Trophoblast cell (in vitro differentiated cells and primary cell): ENCODE measurements at regions not wholly inside any gene's neighbourhood (a gene's known extent, or its start where the extent isn't known, plus 50 kb on each side); places are given as distances from the start of the nearest gene placed in this dataset.

Source experiments
- DNase-seq, 2 donors: peaks; one replicate each; pipeline ENCODE4 v3.0.0-alpha.2; 2016
- H2AFZ ChIP-seq: 2 replicates; pipeline ENCODE4 v1.6.1; 2013; ENCODE audit warnings: low read length, moderate library complexity, mild to moderate bottlenecking; ENCODE audit not compliant: insufficient read depth, poor library complexity
- H2AK5ac ChIP-seq: 2 replicates; pipeline ENCODE4 v1.6.1; 2013; ENCODE audit warnings: mild to moderate bottlenecking, low read length
- H2BK120ac ChIP-seq: 2 replicates; pipeline ENCODE4 v1.6.1; 2013; ENCODE audit warnings: low read length, mild to moderate bottlenecking, moderate library complexity; ENCODE audit not compliant: insufficient read depth, poor library complexity
- H2BK12ac ChIP-seq: 2 replicates; pipeline ENCODE4 v1.6.1; 2013; ENCODE audit warnings: mild to moderate bottlenecking, low read length, moderate library complexity
- H2BK5ac ChIP-seq: 2 replicates; pipeline ENCODE4 v1.6.1; 2013; ENCODE audit warnings: low read length, low read depth, moderate library complexity, mild to moderate bottlenecking; ENCODE audit not compliant: poor library complexity
- H3K14ac ChIP-seq: 2 replicates; pipeline ENCODE4 v1.6.1; 2013; ENCODE audit warnings: mild to moderate bottlenecking, low read length
- H3K18ac ChIP-seq: 2 replicates; pipeline ENCODE4 v1.6.1; 2013; ENCODE audit warnings: mild to moderate bottlenecking, low read length
- H3K23ac ChIP-seq: 2 replicates; pipeline ENCODE4 v1.6.1; 2013; ENCODE audit warnings: low read length
- H3K27ac ChIP-seq: 2 replicates; pipeline ENCODE4 v1.5.1; 2013; ENCODE audit warnings: low read depth, mild to moderate bottlenecking, inconsistent platforms, low read length, moderate library complexity
- H3K27me3 ChIP-seq: 2 replicates; pipeline ENCODE4 v1.6.1; 2013; ENCODE audit warnings: inconsistent platforms, mild to moderate bottlenecking, low read length, moderate library complexity; ENCODE audit not compliant: insufficient read depth
- H3K36me3 ChIP-seq, 2 experiments: 1 replicate in 1 of 2; 2 replicates in 1 of 2; pipeline ENCODE4 v1.6.1; 2013; ENCODE audit warnings: low read length in 2 of 2, mild to moderate bottlenecking in 2 of 2, moderate library complexity in 1 of 2; ENCODE audit not compliant: insufficient read depth in 2 of 2, control insufficient read depth in 1 of 2
- H3K4ac ChIP-seq: 2 replicates; pipeline ENCODE4 v1.6.1; 2013; ENCODE audit warnings: low read depth, mild to moderate bottlenecking, low read length, moderate library complexity
- H3K4me1 ChIP-seq, 2 experiments: 1 replicate in 1 of 2; 2 replicates in 1 of 2; pipeline ENCODE4 v1.6.1; 2013; ENCODE audit warnings: low read length in 2 of 2, mild to moderate bottlenecking in 2 of 2, moderate library complexity in 1 of 2; ENCODE audit not compliant: insufficient read depth in 2 of 2, control insufficient read depth in 1 of 2
- H3K4me2 ChIP-seq: 2 replicates; pipeline ENCODE4 v1.6.1; 2013; ENCODE audit warnings: inconsistent platforms, mild to moderate bottlenecking, low read length, moderate library complexity
- H3K4me3 ChIP-seq: 2 replicates; pipeline ENCODE4 v1.5.1; 2013; ENCODE audit warnings: mild to moderate bottlenecking, low read depth, low read length, inconsistent platforms
- H3K79me1 ChIP-seq: one replicate; pipeline ENCODE4 v1.6.1; 2013; ENCODE audit warnings: low read length
- H3K79me2 ChIP-seq: 2 replicates; pipeline ENCODE4 v1.6.1; 2013; ENCODE audit warnings: low read length, mild to moderate bottlenecking; ENCODE audit not compliant: control insufficient read depth, insufficient read depth, poor library complexity
- H3K9ac ChIP-seq: 2 replicates; pipeline ENCODE4 v1.6.1; 2013; ENCODE audit warnings: mild to moderate bottlenecking, low read length
- H3K9me3 ChIP-seq: 2 replicates; pipeline ENCODE4 v1.6.1; 2013; ENCODE audit warnings: low read depth, mild to moderate bottlenecking, control low read depth, inconsistent platforms, low read length; ENCODE audit not compliant: insufficient read depth
- H4K12ac ChIP-seq: 2 replicates; pipeline ENCODE4 v1.6.1; 2013; ENCODE audit warnings: low read depth, mild to moderate bottlenecking, low read length, moderate library complexity
- H4K8ac ChIP-seq: 2 replicates; pipeline ENCODE4 v1.6.1; 2013; ENCODE audit warnings: low read depth, mild to moderate bottlenecking, low read length, moderate library complexity
- H4K91ac ChIP-seq: one replicate; pipeline ENCODE4 v1.6.1; 2013; ENCODE audit warnings: low read depth, mild to moderate bottlenecking, low read length, moderate library complexity
- WGBS: extraction: QIAGEN DNeasy Blood & Tissue Kit; methylation state at CpG from one replicate; pipeline ENCODE4 v1.1.7; 2013; ENCODE audit warnings: missing lambda C conversion rate; ENCODE audit not compliant: insufficient read length, insufficient coverage; ENCODE audit errors: extremely low coverage; 5-methylcytosine and 5-hydroxymethylcytosine counted together

DNA sequence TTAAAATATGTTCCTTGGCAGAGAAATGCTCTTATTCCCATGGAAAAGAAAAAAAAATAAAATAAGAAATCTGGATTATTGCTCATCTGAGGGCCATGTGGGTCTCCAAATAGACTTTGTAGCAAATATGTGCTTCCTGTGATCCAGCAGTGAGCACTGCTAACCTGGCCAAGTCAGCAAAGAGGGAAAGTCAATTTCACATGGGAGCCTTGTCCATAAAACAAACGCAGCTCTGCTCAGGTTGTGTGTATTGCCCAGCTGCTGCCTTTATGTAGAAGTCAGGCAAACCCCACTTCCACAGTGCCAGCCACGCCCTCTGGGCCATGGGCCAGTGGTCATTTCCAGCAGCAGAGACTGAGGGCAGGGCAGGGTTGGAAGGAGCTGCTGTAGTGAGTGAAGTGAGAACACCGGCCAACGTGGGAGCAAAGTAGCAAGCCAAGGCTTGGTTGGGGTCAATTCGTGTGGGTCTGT lies 174.3 kb downstream of the LYPLAL1 start:
- H3K79me1 ChIP-seq = no peaks in the 10 kb centered on the region
- no peak overlapping the region for H3K18ac ChIP-seq
- no peak overlapping the region for H3K14ac ChIP-seq
- H2BK12ac ChIP-seq = no peak overlapping the region
- no peaks in the 10 kb centered on the region for H3K27me3 ChIP-seq
- H3K9ac ChIP-seq = no peak overlapping the region
- H2AFZ ChIP-seq = no peak overlapping the region
- H3K4me2 ChIP-seq = no peak overlapping the region
- H3K9me3 ChIP-seq = peaks cover 3% of the 10 kb centered on the region
- no peak overlapping the region for H4K12ac ChIP-seq
- DNase-seq = no peak
- H3K4me1 ChIP-seq = no peaks in the 10 kb centered on the region
- no peak overlapping the region for H2BK5ac ChIP-seq
- no peak overlapping the region for H3K4me3 ChIP-seq
- H3K4ac ChIP-seq = no peak overlapping the region
- no peak overlapping the region for H2AK5ac ChIP-seq
- no peak overlapping the region for H2BK120ac ChIP-seq
- H4K91ac ChIP-seq = no peak overlapping the region
- no peak overlapping the region for H3K27ac ChIP-seq
- H3K79me2 ChIP-seq = no peaks in the 10 kb centered on the region
- H3K23ac ChIP-seq = no peak overlapping the region
- no peaks in the 10 kb centered on the region for H3K36me3 ChIP-seq
- WGBS = no CpG with 5 or more reads among the region's 5 CpGs
- no peak overlapping the region for H4K8ac ChIP-seq

GRCh38 chr1:219347376-219347775 lies 173.7 kb downstream of the LYPLAL1 start:
- no peak overlapping the region for H3K4me2 ChIP-seq
- no peak overlapping the region for H3K23ac ChIP-seq
- H3K14ac ChIP-seq = no peak overlapping the region
- H3K18ac ChIP-seq = no peak overlapping the region
- no peaks in the 10 kb centered on the region for H3K36me3 ChIP-seq
- WGBS = no CpG with 5 or more reads among the region's 1 CpG
- H4K8ac ChIP-seq = no peak overlapping the region
- H2AK5ac ChIP-seq = no peak overlapping the region
- H3K4me3 ChIP-seq = no peak overlapping the region
- H3K9ac ChIP-seq = no peak overlapping the region
- no peak overlapping the region for H3K4ac ChIP-seq
- H2BK12ac ChIP-seq = no peak overlapping the region
- peaks cover 3% of the 10 kb centered on the region for H3K9me3 ChIP-seq
- no peaks in the 10 kb centered on the region for H3K79me1 ChIP-seq
- no peak overlapping the region for H2AFZ ChIP-seq
- H3K79me2 ChIP-seq = no peaks in the 10 kb centered on the region
- no peak overlapping the region for H4K91ac ChIP-seq
- H4K12ac ChIP-seq = no peak overlapping the region
- H2BK5ac ChIP-seq = no peak overlapping the region
- H3K27ac ChIP-seq = no peak overlapping the region
- H2BK120ac ChIP-seq = no peak overlapping the region
- no peak for DNase-seq
- no peaks in the 10 kb centered on the region for H3K27me3 ChIP-seq
- no peaks in the 10 kb centered on the region for H3K4me1 ChIP-seq

- Histone ChIP-seq H3K18ac (no peak overlapping the region), H3K79me2 (no peaks in the 10 kb centered on the region), H3K14ac (no peak overlapping the region), H3K27me3 (no peaks in the 10 kb centered on the region), H3K4me2 (no peak overlapping the region), H3K36me3 (no peaks in the 10 kb centered on the region), H2AFZ (no peak overlapping the region), H2BK120ac (no peak overlapping the region), H3K4me1 (no peaks in the 10 kb centered on the region), H3K9ac (no peak overlapping the region), H3K9me3 (peaks cover 3% of the 10 kb centered on the region), H3K23ac (no peak overlapping the region), H3K79me1 (no peaks in the 10 kb centered on the region), H3K4me3 (no peak overlapping the region), H4K12ac (no peak overlapping the region), H4K91ac (no peak overlapping the region), H3K4ac (no peak overlapping the region), H3K27ac (no peak overlapping the region), H2BK5ac (no peak overlapping the region), H2BK12ac (no peak overlapping the region), H4K8ac (no peak overlapping the region), H2AK5ac (no peak overlapping the region)
- no peak for DNase-seq
These were observed 172.3 kb downstream of the LYPLAL1 start for GRCh38 chr1:219345953-219346352.

DNA sequence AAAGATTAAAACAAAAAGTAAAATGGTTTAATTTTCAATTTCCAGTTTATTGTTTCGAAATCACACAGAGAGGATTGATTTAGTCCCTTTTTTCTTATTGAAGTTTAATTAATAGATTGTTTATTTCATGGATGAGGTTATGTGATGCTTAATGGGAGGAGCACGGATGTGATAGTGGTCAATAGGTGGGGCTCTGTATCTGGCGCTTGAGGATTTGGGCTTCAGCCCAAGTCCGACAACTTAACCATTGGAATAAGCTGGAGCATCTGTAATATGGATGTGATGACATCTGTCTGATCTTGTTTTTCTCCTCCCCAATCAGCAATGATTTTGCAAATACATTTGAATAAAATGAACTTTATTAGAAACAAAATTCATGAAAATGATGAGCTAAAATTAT lies 169.2 kb downstream of the LYPLAL1 start:
- Histone ChIP-seq H3K27me3 (no peaks in the 10 kb centered on the region), H3K36me3 (no peaks in the 10 kb centered on the region), H3K27ac (no peak overlapping the region), H4K91ac (no peak overlapping the region), H2BK5ac (no peak overlapping the region), H2BK12ac (no peak overlapping the region), H2BK120ac (no peak overlapping the region), H3K9ac (no peak overlapping the region), H3K23ac (no peak overlapping the region), H3K79me1 (no peaks in the 10 kb centered on the region), H3K14ac (no peak overlapping the region), H4K12ac (no peak overlapping the region), H3K79me2 (no peaks in the 10 kb centered on the region), H3K4me1 (no peaks in the 10 kb centered on the region), H3K18ac (no peak overlapping the region), H2AK5ac (no peak overlapping the region), H4K8ac (no peak overlapping the region), H3K9me3 (no peaks in the 10 kb centered on the region), H3K4ac (no peak overlapping the region), H3K4me2 (no peak overlapping the region), H3K4me3 (no peak overlapping the region), H2AFZ (no peak overlapping the region)
- no CpG with 5 or more reads among the region's 4 CpGs for WGBS
- no peak for DNase-seq
